ENCODE measurements at regions not wholly inside any gene's neighbourhood (a gene's known extent, or its start where the extent isn't known, plus 50 kb on each side); places are given as distances from the start of the nearest gene placed in this dataset.
"Not testable (repeated sequence)": the region's sequence is repeated elsewhere in the genome, so short reads cannot be mapped to it uniquely, and the experiment has no call there.

DNA sequence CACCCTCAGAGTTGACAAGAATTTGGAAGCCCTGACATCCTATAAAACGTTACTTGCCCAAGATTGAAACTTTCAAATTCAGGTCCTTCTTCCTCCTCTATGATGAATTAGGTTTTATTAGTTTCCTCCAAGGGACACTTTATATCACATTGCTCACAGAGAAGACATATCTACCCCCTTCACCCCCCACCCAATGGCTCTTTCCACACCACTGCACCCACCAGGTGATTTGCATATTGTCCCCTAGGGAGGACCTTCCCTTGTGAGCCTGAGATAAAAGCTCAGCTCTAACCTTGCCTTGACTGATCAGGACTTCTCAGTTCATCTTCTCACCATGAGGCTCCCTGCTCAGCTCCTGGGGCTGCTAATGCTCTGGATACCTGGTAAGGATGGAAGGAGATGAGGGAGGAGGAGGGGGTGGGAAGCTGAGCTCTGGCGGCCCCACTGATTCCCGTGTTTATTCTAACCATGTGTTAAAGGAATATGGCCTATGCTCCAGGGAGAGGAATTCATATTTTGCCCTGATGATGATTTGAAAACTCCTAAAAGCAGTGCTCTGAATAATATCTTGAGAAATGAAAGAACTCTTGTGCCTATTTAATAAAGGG, 1255.8 kb downstream of the RPIA start:
- H3K9ac ChIP-seq (ENCODE audit: low read length in 5 of 5); H3K9me3 ChIP-seq (ENCODE audit: control insufficient read depth in 5 of 5, low read length in 5 of 5); H3K27me3 ChIP-seq (ENCODE audit: control insufficient read depth in 5 of 5, insufficient read depth in 4 of 5, low read length in 5 of 5); H3K4me1 ChIP-seq (ENCODE audit: control insufficient read depth in 5 of 5, insufficient read depth in 5 of 5, low read length in 5 of 5); H3K4me3 ChIP-seq (ENCODE audit: low read depth in 1 of 5, low read length in 5 of 5); H3K27ac ChIP-seq (ENCODE audit: low read depth, low read length); H3K36me3 ChIP-seq (ENCODE audit: control insufficient read depth in 5 of 5, insufficient read depth in 5 of 5, low read length in 5 of 5): not testable (repeated sequence)

DNA sequence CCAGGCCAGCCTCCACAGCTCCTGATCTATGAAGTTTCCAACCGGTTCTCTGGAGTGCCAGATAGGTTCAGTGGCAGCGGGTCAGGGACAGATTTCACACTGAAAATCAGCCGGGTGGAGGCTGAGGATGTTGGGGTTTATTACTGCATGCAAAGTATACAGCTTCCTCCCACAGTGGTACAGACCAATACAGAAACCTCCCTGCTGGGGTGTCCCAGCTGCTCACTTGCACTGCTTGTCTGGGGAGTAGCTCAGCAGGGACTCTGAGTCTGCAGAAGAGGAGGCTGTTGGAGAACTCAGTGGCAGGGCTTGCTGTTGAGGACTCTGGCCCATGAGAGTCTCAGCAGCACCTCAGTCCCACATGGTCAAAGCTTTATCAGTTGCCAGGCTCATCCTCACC, 1256.6 kb downstream of the RPIA start:
- not testable (repeated sequence) for H3K36me3 ChIP-seq (ENCODE audit: control insufficient read depth in 5 of 5, insufficient read depth in 5 of 5, low read length in 5 of 5); H3K4me3 ChIP-seq (ENCODE audit: low read depth in 1 of 5, low read length in 5 of 5); H3K27ac ChIP-seq (ENCODE audit: low read depth, low read length); H3K4me1 ChIP-seq (ENCODE audit: control insufficient read depth in 5 of 5, insufficient read depth in 5 of 5, low read length in 5 of 5); H3K27me3 ChIP-seq (ENCODE audit: control insufficient read depth in 5 of 5, insufficient read depth in 4 of 5, low read length in 5 of 5); H3K9me3 ChIP-seq (ENCODE audit: control insufficient read depth in 5 of 5, low read length in 5 of 5); H3K9ac ChIP-seq (ENCODE audit: low read length in 5 of 5)

DNA sequence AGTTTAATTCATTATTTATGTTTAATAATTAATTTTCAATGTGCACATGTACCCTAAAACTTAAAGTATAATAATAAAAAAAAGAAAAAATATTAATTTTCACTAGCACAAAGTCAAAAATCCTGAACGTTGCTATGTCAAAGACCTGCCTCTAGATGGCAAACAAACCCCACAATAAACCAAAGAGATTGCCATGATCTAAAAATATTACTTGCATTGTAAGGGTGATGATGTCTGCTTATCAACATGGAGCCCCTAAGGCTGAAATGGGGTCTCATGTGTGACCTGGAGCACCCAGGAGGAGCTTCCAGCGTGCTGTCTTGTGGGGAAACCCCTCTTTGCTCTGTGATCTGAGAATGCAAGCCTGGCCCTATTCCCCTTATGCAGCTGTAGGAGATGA, 1259.3 kb downstream of the RPIA start:
- H3K4me3 ChIP-seq (ENCODE audit: low read depth in 1 of 5, low read length in 5 of 5); H3K27ac ChIP-seq (ENCODE audit: low read depth, low read length); H3K9ac ChIP-seq (ENCODE audit: low read length in 5 of 5); H3K4me1 ChIP-seq (ENCODE audit: control insufficient read depth in 5 of 5, insufficient read depth in 5 of 5, low read length in 5 of 5); H3K27me3 ChIP-seq (ENCODE audit: control insufficient read depth in 5 of 5, insufficient read depth in 4 of 5, low read length in 5 of 5); H3K36me3 ChIP-seq (ENCODE audit: control insufficient read depth in 5 of 5, insufficient read depth in 5 of 5, low read length in 5 of 5); H3K9me3 ChIP-seq (ENCODE audit: control insufficient read depth in 5 of 5, low read length in 5 of 5): not testable (repeated sequence)

DNA sequence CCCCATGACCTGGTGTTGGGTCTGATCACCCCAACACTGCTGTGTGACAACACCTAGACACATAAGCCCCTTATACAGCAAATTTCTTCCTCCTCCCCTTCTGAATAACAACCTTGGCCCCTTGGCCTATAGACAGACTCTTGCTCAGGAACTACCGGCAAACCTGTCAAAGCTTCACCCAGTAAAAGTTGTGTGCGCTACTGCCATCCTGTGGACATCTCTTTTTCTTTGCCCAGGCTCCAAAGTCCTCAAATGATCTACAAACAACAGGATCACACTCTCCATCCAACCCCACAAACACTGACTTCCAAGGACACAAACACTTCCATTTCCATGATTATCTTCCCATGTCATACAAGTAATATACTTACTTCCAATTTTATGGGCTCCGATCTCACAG, 1265.8 kb downstream of the RPIA start:
- not testable (repeated sequence) for H3K27ac ChIP-seq (ENCODE audit: low read depth, low read length); H3K9me3 ChIP-seq (ENCODE audit: control insufficient read depth in 5 of 5, low read length in 5 of 5); H3K4me3 ChIP-seq (ENCODE audit: low read depth in 1 of 5, low read length in 5 of 5); H3K27me3 ChIP-seq (ENCODE audit: control insufficient read depth in 5 of 5, insufficient read depth in 4 of 5, low read length in 5 of 5); H3K9ac ChIP-seq (ENCODE audit: low read length in 5 of 5); H3K36me3 ChIP-seq (ENCODE audit: control insufficient read depth in 5 of 5, insufficient read depth in 5 of 5, low read length in 5 of 5); H3K4me1 ChIP-seq (ENCODE audit: control insufficient read depth in 5 of 5, insufficient read depth in 5 of 5, low read length in 5 of 5)

DNA sequence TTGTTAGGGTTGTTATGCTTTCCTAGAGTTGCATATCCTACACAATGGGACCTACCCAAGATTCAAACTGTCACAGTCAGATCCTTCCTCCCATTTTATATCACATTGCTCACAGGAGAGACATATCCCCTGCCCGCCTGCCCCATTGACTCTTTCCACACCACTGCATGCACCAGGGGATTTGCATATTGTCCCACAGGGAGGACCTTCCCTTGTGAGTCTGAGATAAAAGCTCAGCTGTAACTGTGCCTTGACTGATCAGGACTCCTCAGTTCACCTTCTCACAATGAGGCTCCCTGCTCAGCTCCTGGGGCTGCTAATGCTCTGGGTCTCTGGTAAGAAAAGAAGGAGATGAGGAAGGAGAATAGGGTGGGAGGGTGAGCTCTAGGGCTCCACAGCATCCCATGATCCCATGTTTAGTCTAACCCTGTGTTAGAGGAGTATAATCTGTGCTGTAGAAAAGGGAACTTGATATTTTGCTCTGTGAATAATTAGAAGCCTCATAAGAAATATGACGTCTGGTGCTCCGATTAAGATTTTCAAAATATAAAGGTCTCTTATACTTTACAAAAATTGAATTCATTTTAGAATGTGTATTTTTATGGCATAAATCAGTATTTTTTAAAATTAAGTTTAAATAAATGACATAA, 1268.4 kb downstream of the RPIA start:
- not testable (repeated sequence) for H3K27me3 ChIP-seq (ENCODE audit: control insufficient read depth in 5 of 5, insufficient read depth in 4 of 5, low read length in 5 of 5); H3K4me1 ChIP-seq (ENCODE audit: control insufficient read depth in 5 of 5, insufficient read depth in 5 of 5, low read length in 5 of 5); H3K36me3 ChIP-seq (ENCODE audit: control insufficient read depth in 5 of 5, insufficient read depth in 5 of 5, low read length in 5 of 5); H3K4me3 ChIP-seq (ENCODE audit: low read depth in 1 of 5, low read length in 5 of 5); H3K27ac ChIP-seq (ENCODE audit: low read depth, low read length); H3K9me3 ChIP-seq (ENCODE audit: control insufficient read depth in 5 of 5, low read length in 5 of 5); H3K9ac ChIP-seq (ENCODE audit: low read length in 5 of 5)

DNA sequence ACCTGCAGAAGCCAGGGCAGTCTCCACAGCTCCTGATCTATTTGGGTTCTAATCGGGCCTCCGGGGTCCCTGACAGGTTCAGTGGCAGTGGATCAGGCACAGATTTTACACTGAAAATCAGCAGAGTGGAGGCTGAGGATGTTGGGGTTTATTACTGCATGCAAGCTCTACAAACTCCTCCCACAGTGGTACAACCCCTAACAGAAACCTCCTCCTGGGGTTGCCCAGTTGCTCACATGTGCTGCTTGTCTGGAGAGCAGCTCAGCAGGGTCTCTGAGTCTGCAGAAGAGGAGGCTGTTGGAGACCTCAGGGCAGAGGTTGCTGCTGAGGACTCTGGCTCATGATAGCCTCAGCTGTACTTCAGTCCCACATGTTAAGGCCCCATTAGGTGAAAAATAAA, 1269.1 kb downstream of the RPIA start:
- not testable (repeated sequence) for H3K36me3 ChIP-seq (ENCODE audit: control insufficient read depth in 5 of 5, insufficient read depth in 5 of 5, low read length in 5 of 5); H3K27me3 ChIP-seq (ENCODE audit: control insufficient read depth in 5 of 5, insufficient read depth in 4 of 5, low read length in 5 of 5); H3K27ac ChIP-seq (ENCODE audit: low read depth, low read length); H3K9ac ChIP-seq (ENCODE audit: low read length in 5 of 5); H3K4me3 ChIP-seq (ENCODE audit: low read depth in 1 of 5, low read length in 5 of 5); H3K9me3 ChIP-seq (ENCODE audit: control insufficient read depth in 5 of 5, low read length in 5 of 5); H3K4me1 ChIP-seq (ENCODE audit: control insufficient read depth in 5 of 5, insufficient read depth in 5 of 5, low read length in 5 of 5)

DNA sequence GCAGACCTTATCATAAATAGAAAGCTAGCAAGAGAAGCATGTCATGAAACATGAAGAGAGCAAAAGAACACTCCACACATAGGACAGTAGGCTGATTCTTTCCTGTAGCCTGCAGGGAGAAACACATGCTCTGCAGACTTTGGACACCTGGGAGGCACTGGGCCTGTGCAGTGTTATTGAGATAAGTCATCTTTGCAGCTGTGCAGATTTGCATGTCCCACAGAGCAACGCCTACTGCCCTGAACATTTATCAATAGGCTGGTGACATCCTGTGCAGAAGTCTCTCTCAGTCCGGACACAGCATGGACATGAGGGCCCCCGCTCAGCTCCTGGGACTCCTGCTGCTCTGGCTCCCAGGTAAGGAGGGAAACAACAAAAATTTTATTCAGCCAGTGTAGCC, 1277.1 kb downstream of the RPIA start:
- not testable (repeated sequence) for H3K36me3 ChIP-seq (ENCODE audit: control insufficient read depth in 5 of 5, insufficient read depth in 5 of 5, low read length in 5 of 5); H3K4me1 ChIP-seq (ENCODE audit: control insufficient read depth in 5 of 5, insufficient read depth in 5 of 5, low read length in 5 of 5); H3K4me3 ChIP-seq (ENCODE audit: low read depth in 1 of 5, low read length in 5 of 5); H3K27me3 ChIP-seq (ENCODE audit: control insufficient read depth in 5 of 5, insufficient read depth in 4 of 5, low read length in 5 of 5); H3K27ac ChIP-seq (ENCODE audit: low read depth, low read length); H3K9ac ChIP-seq (ENCODE audit: low read length in 5 of 5); H3K9me3 ChIP-seq (ENCODE audit: control insufficient read depth in 5 of 5, low read length in 5 of 5)

DNA sequence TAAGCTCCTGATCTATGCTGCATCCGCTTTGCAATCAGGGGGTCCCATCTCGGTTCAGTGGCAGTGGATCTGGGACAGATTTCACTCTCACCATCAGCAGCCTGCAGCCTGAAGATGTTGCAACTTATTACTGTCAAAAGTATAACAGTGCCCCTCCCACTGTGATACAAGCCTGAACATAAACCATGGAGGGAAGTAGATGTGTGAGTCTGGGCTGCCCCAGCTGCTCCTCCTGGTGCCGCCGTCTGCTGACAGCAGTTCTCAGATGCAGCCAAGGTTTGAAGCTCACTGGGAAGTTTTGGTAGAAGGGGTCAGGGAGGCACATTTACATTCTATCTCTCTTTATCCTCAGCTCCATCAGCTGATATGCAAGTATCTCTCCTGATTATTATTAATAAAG, 1277.7 kb downstream of the RPIA start:
- not testable (repeated sequence) for H3K4me1 ChIP-seq (ENCODE audit: control insufficient read depth in 5 of 5, insufficient read depth in 5 of 5, low read length in 5 of 5); H3K27ac ChIP-seq (ENCODE audit: low read depth, low read length); H3K27me3 ChIP-seq (ENCODE audit: control insufficient read depth in 5 of 5, insufficient read depth in 4 of 5, low read length in 5 of 5); H3K9me3 ChIP-seq (ENCODE audit: control insufficient read depth in 5 of 5, low read length in 5 of 5); H3K4me3 ChIP-seq (ENCODE audit: low read depth in 1 of 5, low read length in 5 of 5); H3K36me3 ChIP-seq (ENCODE audit: control insufficient read depth in 5 of 5, insufficient read depth in 5 of 5, low read length in 5 of 5); H3K9ac ChIP-seq (ENCODE audit: low read length in 5 of 5)

DNA sequence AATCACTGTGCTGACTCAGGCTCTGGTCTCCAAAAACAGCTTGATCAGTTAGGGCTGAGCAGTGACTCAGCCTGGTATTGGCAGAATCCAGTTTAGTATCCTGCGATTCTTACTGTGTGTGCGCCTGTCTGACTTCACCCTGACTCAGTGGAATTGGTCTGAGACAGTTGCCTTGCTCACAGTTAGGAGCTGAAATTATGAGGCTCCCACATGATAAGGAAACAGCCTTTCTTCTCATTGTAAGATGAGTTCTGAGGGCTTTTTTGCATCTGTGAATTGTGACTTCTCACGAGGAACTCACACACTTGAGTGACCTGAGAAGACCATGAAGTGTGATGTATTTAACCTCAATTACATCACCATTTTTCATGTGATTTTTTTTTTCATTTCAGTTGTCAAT, 1282.4 kb downstream of the RPIA start:
- H3K4me3 ChIP-seq (ENCODE audit: low read depth in 1 of 5, low read length in 5 of 5); H3K9me3 ChIP-seq (ENCODE audit: control insufficient read depth in 5 of 5, low read length in 5 of 5); H3K27ac ChIP-seq (ENCODE audit: low read depth, low read length); H3K9ac ChIP-seq (ENCODE audit: low read length in 5 of 5); H3K27me3 ChIP-seq (ENCODE audit: control insufficient read depth in 5 of 5, insufficient read depth in 4 of 5, low read length in 5 of 5); H3K4me1 ChIP-seq (ENCODE audit: control insufficient read depth in 5 of 5, insufficient read depth in 5 of 5, low read length in 5 of 5); H3K36me3 ChIP-seq (ENCODE audit: control insufficient read depth in 5 of 5, insufficient read depth in 5 of 5, low read length in 5 of 5): not testable (repeated sequence)

DNA sequence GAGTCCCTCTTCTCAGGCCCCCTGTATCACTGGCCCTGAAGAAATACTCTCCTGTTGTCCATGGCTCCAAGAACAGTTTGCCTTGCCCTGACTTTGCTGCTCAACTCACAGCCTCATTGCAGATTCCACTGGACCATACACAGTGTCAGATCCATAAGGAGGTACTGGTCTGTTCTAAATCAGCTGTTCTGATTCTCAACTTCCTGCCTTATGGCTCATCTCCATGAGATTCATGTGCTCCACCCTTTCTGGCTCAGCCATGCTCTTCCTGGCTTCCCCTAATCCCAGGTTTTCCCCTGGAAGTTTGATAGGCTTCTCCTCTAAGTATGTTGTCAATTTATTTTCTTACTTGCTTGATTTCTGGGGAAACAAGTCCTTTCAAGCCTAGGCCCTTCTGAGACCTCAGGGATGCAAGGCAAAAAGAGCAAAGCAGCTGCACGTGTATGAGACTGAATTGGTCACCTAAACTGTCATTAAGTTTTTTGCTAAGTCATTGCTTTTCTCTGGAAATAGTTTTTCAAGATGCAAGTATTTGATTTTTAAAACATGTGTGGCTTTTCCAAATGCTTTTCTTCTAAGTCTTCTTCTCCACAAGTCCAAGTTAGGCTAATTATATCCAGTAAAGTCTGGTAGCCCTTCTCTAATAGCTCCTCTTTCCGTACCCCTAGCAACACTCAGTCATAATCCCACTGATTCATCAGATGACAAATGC, 1288.5 kb downstream of the RPIA start:
- not testable (repeated sequence) for H3K9ac ChIP-seq (ENCODE audit: low read length in 5 of 5); H3K27ac ChIP-seq (ENCODE audit: low read depth, low read length); H3K4me1 ChIP-seq (ENCODE audit: control insufficient read depth in 5 of 5, insufficient read depth in 5 of 5, low read length in 5 of 5); H3K27me3 ChIP-seq (ENCODE audit: control insufficient read depth in 5 of 5, insufficient read depth in 4 of 5, low read length in 5 of 5); H3K36me3 ChIP-seq (ENCODE audit: control insufficient read depth in 5 of 5, insufficient read depth in 5 of 5, low read length in 5 of 5); H3K9me3 ChIP-seq (ENCODE audit: control insufficient read depth in 5 of 5, low read length in 5 of 5); H3K4me3 ChIP-seq (ENCODE audit: low read depth in 1 of 5, low read length in 5 of 5)
